ENCODE measurements at regions not wholly inside any gene's neighbourhood (a gene's known extent, or its start where the extent isn't known, plus 50 kb on each side); places are given as distances from the start of the nearest gene placed in this dataset.

DNA sequence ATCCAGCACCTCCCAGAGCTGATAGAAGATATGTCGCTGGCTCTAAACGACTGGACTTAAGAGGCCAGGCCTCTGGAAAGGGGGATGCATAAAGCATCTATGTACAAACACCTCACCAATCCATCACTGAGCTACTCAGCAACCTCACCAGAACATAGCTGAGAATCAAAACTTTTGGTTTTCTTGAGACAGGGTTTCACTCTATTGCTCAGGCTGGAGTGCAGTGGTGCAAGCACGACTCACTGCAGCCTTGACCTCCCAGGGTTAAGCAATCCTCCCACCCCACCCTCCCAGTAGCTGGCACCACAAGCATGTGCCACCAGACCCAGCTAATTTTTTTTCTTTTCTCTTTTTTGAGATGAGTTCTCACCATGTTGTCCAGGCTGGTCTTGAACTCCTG lies 62.9 kb upstream of the MSH6 start:
- no peak for TF ChIP-seq POLR2A (IDR thresholded peaks at IDR 0.05)
- TF ChIP-seq, protein P1, sequence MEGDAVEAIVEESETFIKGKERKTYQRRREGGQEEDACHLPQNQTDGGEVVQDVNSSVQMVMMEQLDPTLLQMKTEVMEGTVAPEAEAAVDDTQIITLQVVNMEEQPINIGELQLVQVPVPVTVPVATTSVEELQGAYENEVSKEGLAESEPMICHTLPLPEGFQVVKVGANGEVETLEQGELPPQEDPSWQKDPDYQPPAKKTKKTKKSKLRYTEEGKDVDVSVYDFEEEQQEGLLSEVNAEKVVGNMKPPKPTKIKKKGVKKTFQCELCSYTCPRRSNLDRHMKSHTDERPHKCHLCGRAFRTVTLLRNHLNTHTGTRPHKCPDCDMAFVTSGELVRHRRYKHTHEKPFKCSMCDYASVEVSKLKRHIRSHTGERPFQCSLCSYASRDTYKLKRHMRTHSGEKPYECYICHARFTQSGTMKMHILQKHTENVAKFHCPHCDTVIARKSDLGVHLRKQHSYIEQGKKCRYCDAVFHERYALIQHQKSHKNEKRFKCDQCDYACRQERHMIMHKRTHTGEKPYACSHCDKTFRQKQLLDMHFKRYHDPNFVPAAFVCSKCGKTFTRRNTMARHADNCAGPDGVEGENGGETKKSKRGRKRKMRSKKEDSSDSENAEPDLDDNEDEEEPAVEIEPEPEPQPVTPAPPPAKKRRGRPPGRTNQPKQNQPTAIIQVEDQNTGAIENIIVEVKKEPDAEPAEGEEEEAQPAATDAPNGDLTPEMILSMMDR (IDR thresholded peaks at IDR 0.05), result no peak
- no peak for TF ChIP-seq EP300 (IDR thresholded peaks at IDR 0.05)
- TF ChIP-seq POLR2AphosphoS5 (IDR thresholded peaks at IDR 0.05), result no peak
